Breast epithelium (tissue), 3 donors: ENCODE measurements at regions not wholly inside any gene's neighbourhood (a gene's known extent, or its start where the extent isn't known, plus 50 kb on each side); places are given as distances from the start of the nearest gene placed in this dataset.

Source experiments
- CTCF ChIP-seq, 3 donors: fragments of 450-650 bp; IDR thresholded peaks; one replicate each; pipeline ENCODE4 v1.5.1; 2016 to 2017; ENCODE audit warnings: antibody characterized with exemption in 3 of 3, mild to moderate bottlenecking in 3 of 3, moderate library complexity in 3 of 3
- POLR2AphosphoS5 ChIP-seq, 3 donors: sonication (generic); formaldehyde crosslinking; IDR thresholded peaks; one replicate each; pipeline ENCODE4 v1.6.1; 2017; ENCODE audit warnings: antibody characterized with exemption in 3 of 3

GRCh38 chr9:29556317-29556716, 1983.0 kb upstream of the C9orf72 start:
- TF ChIP-seq POLR2AphosphoS5 (IDR thresholded peaks at IDR 0.05) (no peak), CTCF (IDR thresholded peaks at IDR 0.05) (no peak)
